GM18507 (cell line): ENCODE measurements at regions not wholly inside any gene's neighbourhood (a gene's known extent, or its start where the extent isn't known, plus 50 kb on each side); places are given as distances from the start of the nearest gene placed in this dataset.
"Not testable (repeated sequence)": the region's sequence is repeated elsewhere in the genome, so short reads cannot be mapped to it uniquely, and the experiment has no call there.

Source experiments
- DNase-seq: peaks from one replicate; pipeline ENCODE4 v3.0.0; 2011; ENCODE audit warnings: low read depth; ENCODE audit not compliant: insufficient read length; ENCODE audit errors: extremely low spot score
- FAIRE-seq: peaks from 2 replicates; lab custom pipeline; 2011; peaks lifted over from hg19 to GRCh38; lab: Jason Lieb, UNC

DNA sequence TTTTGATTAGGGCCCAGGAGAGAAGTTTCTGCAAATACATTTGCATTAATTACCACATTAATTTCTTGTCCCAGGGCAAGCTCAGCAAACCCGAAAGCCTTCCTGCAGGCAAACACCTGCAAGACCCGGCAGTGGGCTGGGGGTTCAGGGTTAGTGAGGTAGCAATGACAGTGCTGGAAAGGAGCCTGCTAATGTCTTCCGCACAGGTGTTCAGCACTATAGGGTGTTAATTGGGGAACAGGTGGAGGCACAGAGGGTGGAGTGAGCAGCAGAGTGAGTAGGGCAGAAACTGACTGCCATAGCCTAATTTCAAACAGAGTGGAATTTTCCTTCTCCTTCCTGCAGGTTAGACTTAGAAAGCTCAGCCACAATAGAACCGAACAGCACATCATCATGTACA lies 50.9 kb upstream of the UBASH3B start:
- FAIRE-seq (no peak), DNase-seq (no peak)

DNA sequence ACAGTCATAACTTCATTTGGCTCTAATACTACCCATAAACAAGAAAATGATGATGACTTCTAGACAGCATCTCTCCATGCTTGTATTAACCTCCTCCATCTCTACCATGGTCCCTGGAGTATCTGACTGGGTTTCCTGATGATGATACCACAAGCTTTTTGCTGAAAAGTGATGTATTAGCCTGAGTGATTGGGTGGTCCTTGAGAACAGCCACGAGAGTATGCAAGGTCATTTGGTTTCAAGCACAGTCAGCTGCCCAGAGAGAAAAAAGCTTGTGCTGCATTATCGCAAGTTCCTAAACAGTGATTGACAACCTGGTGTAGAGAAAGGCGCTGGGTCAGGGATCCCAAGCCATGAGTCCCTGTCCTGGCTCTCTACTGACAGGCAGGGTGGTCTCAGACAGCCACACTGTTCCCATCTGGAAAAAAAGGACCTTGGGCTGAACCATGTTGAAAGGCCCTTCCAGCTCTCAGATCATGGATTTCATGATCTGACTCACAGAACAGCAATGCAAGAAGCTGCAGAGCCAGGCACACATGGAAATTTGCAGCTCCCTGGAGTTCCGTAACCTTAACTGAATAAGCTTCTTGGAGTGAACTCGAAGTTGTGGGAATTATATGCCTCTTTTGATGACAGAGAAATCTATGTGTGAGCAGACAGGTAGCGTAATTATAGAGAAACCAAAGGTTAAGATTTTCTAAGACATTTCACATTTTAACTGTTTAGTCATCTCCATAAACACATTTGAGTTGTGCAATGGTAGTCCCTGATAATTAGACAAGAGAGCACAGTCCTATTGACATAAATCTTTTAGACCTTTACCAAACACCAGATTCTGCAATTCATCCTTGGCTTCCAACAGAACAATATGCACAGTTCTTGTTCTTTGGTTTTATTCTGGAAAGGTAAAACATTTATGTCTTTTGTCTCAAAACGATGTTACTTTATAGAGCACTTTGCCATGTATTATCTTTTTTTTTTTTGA lies 54.1 kb upstream of the UBASH3B start:
- DNase-seq (no peak), FAIRE-seq (no peak)

DNA sequence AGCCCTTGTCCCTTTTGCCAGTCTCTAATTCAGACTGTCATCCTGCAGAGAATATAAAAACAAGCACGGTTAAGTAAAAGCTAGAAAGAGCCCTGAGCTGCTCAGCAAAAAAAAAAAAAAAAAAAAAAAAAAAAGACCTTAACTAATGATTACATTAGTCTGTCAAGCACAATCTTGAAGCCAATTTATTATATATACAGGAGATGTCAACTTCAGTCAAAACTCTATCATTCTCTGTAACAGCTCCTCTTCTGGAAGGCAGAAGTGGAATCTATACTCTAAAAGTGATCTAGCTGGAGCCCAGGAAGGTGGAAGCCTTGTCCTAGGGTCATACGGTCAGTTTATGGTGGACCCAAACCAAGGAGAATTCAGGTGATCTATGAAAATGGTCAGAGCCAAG lies 55.2 kb upstream of the UBASH3B start:
- no peak for FAIRE-seq
- DNase-seq, result no peak

DNA sequence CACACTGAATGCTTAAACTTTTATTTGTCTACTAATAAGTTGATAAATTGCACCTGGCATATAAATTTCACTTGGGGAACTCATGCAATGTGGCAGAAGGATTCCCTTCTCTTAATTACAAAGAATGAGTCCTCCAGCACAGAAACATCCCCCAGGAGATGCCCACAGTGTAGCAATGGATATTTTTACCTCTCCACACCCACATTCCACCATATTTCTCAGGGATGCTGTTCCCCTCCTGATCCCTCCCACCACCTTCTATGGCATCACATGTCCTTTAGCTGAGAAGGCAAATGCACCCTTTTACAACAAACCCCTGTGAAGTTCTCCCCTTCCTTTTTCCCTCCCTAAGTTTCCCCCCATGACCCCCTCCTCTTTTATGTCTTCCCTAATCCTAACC lies 56.1 kb upstream of the UBASH3B start:
- no peak for DNase-seq
- no peak for FAIRE-seq

DNA sequence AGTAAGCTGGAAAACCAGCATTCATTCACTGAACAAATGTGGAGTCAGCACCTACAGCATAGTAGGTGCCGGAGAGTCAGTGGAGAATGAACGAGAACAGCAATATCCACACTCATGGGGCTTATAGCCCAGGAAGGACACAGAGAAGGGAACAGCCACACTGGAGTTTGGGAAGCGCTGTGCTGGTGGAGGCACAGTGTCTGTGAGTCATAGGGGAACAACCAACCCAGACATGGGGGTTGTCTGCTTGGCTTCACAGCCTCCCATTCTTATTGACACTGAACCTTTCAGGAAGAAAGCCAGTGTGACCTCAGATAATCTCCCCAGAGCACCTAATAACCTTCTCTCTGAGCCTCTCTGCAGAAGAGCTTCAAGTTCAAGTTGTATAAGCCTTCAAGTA lies 56.6 kb upstream of the UBASH3B start:
- DNase-seq (no peak), FAIRE-seq (no peak)

DNA sequence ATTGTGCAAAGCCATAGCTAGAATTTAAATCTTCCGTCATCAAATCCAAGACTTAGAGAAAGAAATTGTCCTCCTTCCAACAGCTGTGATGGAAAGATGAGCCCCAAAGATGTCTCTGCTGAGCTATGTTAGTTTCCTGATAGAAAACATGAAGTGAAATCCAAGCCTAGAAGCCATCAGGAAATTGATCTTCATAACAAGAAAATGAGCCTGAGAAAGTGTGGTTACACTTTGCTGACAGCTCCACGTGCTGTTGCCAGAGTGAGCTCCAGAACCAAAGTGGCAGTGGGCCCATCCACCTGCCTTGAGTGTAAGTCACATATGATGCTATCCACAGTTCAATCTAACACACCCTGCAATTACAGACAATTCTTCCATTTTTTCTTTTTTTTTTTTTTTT lies 58.0 kb upstream of the UBASH3B start:
- DNase-seq, result no peak

DNA sequence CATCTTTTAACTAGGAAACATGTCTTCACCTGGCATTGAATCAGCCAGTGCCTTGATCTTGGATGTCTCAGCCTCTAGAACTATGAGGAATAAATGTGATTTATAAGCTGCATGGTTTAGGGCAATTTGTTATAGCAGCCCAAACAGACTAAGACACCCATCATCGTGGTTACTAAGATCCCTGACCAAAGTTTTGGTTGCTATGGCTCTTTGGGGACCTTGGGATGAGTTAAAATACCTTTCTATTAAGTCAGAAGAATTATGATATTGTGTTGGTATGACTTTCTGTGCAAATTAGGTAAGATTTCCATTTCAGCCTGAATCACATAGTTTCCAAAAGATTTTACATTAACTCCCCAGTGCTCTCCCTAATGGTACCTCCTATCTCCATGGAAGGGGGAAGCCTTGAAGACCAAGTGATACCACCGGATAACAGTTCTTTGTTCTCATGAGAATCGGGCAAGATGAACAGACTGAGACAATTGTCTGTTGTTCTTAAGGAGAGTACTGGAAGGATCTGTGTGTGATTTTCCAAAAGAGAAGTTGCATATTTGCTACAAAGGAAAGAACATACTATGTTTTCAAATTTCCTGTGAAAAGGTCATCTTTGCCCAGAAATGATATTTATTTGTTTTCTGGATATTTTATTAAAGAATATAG lies 60.4 kb upstream of the UBASH3B start:
- no peak for FAIRE-seq
- DNase-seq, result no peak

More for the DNA sequence above, 58.0 kb upstream of the UBASH3B start:
- no peak for FAIRE-seq

DNA sequence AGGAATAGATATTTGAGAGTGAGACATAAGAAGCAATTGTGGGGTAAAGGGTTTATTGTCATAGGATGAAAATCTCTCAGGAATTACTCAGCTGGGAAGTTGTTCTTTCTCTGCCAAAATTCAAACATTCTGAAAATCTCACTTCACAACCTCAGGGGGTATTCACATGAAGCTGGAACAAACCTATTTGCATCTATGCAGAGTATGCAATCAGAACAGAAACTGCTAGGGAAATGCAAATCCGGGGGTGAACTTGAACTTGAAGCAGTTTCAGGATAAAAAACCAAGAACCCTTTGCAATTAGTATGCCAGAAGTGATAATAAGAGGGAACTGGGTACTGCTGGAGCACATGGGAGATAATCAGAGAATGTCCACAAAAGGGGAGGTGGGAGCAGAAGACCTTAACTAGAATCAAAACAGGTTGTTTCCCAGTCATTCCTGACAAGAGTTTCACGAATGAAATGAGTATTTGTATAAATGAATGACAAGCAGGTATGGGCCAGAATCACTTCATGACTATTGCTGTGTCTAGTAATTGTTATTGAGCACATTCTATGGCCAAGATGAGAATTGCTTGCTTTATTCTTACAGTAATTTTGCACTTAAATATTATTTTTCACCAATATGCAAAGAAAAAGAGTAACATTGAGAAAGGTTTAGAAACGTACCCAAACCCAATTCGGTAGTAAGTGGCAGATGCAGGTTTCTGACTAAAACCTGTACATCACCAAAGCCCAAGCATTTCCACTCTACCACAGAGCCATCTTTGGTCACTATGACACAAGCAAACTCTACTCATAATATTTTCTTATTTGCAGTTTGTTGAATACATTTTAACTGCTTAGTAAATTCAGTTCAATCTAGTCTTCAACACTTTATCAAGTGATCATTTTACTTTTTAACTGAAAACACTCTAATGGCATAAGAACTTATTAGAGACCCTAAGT lies 61.8 kb upstream of the UBASH3B start:
- DNase-seq, result no peak
- no peak for FAIRE-seq

DNA sequence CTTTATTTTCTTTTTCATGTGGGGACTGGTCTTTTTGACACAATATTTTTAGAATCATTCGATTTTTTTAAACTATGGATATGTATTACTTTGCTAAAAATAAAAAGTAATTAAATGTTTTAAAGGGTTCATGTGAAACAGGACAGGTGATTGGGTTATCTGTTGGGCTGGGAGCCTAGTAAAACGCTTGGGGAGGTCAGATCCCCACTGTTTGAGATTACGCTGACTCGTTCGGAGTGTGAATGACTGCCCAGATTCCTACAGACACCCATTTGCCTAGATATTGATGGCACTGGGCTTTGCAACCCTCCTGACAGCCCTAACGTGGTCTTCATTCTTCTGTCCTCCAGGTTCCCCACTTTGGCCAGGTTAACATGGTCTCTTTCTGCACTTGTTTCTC lies 62.9 kb upstream of the UBASH3B start:
- FAIRE-seq (no peak), DNase-seq (no peak)

DNA sequence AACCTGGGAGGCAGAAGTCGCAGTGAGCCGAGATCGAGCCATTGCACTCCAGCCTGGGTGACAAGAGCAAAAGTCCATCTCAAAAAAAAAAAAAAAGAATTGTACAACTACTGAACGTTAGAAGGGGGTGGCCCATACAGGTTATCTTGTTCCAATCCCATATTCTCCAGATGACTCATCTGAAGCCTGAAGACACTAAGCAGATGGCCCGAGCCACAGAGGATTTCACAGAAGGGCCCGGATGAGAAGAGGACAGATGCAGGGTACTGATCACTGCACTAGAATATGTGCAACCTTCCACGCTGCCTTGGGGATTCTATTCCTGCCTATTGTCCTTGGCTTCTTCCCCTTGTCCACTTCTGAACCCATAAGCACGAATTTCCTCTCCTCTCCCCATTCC lies 70.9 kb upstream of the UBASH3B start:
- FAIRE-seq, result no peak

DNA sequence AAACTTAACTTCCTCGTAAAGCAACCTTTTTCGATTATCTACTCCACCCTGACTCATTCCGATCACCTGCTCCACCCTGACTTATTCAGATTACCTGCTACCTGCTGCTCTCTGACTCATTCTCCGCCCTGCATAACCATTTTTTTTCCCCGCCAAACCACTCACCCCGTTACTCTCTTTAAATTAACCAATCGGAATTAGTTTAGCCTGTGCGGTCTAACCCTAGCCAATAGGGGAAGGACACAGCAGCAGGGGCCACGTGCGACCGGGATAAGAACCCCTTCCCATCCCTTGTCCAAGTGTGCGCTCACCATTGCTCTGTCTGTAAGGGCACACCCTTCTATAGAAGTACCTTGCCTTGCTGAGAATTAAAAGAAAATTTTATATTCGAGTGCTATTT lies 75.5 kb upstream of the UBASH3B start:
- not testable (repeated sequence) for FAIRE-seq, DNase-seq

More for the DNA sequence above, 70.9 kb upstream of the UBASH3B start:
- no peak for DNase-seq

DNA sequence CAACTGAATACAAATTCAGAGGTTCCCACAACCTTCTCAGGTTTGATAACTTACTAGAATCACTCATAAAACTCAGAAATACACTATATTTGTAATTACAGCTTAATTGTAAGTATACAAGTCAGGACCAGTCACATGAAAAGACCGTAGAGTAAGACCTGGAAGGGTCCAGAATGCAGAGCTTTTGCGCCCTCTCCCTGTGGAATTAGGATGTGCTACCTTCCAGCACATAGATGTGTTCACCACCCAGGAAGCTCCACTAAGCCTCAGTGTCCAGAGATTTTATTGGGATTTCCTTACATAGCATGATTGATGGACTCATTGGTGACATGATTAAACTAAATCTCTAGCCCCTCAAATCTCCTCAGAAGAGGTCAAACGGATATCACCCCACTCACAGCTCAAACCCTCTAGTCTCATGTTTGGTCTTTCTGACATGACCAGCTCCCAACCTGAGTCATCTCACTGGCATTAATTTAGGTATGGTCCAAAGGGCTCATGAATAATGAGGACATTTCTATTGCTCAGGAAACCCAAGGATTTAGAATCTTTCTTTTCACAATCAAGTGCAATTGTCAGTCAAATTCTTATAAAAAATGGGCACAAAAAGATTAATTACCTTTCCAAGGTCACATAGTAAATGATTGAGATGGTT lies 77.2 kb upstream of the UBASH3B start:
- no peak for FAIRE-seq
- DNase-seq, result no peak

DNA sequence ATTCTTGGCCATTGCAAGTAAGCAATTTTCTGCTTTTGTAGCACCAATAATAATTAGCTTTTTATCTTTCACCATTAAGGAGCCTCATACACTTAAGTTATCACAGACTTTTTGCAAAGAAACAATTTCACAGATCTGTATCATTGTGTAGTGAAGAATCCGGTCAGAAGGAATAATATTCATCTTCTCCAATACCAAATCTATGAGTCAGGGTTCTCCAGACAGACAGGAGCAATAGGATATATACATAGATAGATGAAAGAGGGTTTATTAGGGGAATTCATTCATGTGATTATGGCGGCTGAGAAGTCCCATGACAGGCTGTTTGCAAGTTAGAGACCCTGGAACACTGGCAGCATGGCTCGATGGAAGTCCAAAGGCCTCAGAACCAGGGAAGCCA lies 82.9 kb upstream of the UBASH3B start:
- no peak for DNase-seq
- FAIRE-seq, result no peak

DNA sequence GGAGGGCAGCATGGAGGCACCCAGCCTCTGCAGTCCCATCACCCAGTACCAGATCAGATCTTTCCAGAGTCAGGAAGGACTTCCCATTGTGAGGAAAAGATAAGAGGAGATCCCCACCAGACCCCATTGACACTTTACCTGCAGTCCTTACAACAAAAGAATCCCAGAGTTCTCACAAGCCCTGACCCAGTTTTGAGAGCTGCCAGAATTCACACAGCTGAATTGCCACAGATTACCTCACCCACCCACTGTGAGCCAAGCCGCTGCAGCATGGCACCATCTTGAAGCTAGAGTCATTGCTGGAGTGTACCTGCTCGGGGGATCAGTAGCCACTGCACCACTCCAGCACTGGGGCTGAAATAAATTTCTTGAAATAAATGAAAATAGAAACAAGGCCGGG lies 91.8 kb upstream of the UBASH3B start:
- no peak for FAIRE-seq
- DNase-seq, result no peak

DNA sequence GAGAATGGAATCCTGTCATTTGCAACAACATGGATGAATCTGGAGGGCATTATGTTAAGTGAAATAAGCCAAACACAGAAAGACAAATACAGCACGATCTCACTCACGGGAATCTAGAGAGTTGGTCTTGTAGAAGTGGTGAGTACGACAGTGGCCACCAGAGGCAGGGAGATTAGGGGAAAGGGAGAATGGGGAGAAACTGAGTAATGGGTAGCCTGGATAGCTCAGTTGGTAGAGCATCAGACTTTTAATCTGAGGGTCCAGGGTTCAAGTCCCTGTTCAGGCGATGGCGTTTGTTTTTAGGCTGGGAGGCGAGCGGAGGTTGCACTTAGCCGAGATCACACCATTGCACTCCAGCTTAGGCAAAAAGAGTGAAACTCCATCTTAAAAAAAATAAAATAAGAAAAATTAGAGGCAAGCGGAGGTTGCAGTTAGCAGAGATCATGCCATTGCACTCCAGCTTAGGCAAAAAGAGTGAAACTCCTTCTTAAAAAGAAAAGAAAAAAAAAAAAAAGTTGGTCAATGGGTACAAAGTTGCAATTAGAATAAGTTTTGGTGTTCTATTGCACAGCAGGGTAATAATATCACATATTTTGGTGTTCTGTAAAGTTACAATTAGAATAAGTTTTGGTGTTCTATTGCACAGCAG lies 95.7 kb upstream of the UBASH3B start:
- FAIRE-seq, result no peak

DNA sequence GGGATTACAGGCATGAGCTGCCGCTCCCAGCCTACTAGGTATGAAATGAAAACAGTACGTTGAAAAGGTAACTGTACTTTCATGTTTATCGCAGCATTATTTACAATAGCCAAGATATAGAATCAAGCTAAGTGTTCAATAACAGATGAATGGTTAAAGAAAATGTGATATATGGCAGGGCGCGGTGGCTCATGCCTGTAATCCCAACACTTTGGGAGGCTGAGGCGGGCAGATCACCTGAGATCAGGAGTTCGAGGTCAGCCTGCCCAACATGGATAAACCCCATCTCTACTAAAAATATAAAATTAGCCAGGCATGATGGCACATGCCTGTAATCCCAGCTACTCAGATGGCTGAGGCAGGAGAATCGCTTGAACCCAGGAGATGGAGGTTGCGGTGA lies 96.3 kb upstream of the UBASH3B start:
- FAIRE-seq, result not testable (repeated sequence)

More for the DNA sequence above, 95.7 kb upstream of the UBASH3B start:
- DNase-seq, result no peak

DNA sequence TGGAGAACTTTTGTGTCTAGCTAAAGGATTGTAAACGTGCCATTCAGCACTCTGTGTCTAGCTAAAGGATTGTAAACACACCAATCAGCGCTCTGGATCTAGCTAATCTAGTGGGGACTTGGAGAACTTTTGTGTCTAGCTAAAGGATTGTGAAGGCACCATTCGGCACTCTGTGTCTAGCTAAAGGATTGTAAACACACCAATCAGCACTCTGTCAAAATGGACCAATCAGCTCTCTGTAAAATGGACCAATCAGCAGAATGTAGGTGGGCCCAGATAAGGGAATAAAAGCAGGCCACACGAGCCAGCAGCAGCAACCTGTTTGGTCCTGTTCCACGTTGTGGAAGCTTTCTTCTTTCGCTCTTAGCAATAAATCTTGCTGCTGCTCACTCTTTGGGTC lies 98.4 kb upstream of the UBASH3B start:
- not testable (repeated sequence) for DNase-seq, FAIRE-seq

More for the DNA sequence above, 96.3 kb upstream of the UBASH3B start:
- DNase-seq, result not testable (repeated sequence)

DNA sequence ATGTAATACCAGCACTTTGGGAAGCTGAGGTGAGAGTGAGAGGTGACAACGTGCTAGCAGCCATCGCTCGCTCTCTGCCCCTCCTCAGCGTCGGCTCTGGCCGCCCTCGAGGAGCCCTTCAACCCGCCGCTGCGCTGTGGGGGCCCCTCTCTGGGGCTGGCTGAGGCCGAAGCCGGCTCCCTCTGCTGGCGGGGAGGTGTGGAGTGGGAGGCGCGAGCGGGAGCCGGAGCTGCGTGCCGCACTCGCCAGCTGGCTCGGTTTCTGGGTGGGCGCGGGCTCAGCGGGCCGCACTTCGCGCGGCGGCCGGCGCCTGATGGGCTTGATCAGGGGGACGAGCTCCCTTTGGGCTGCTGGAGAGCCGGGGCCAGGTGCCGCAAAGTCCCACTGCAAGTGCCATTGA lies 98.9 kb upstream of the UBASH3B start:
- FAIRE-seq (no peak), DNase-seq (no peak)

DNA sequence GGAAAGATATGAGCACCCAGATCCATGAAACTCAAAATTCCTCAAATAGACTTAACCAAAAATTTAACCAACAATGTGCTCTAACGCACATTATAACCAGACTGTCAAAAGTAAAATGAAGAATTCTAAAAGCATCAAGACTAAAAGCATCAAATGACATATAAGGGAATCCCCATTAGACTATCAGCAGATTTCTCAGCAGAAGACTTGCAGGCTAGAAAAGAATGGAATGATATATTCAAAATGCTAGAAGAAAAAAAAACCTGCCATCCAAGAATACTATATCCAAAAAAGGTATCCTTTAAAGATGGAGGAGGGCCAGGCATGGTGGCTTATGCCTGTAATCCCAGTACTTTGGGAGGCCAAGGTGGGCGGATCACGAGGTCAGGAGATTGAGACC lies 117.5 kb upstream of the UBASH3B start:
- FAIRE-seq (no peak), DNase-seq (no peak)
